NOMO-1 treated with dmso at 0.1 percent for 144 hours (cell line): ENCODE measurements at regions not wholly inside any gene's neighbourhood (a gene's known extent, or its start where the extent isn't known, plus 50 kb on each side); places are given as distances from the start of the nearest gene placed in this dataset.
"Not testable (repeated sequence)": the region's sequence is repeated elsewhere in the genome, so short reads cannot be mapped to it uniquely, and the experiment has no call there.

Experiments
- DNase-seq: peaks from one replicate; lab custom pipeline; 2025; ENCODE audit not compliant: unreplicated experiment; lab: John Stamatoyannopoulos, UW

GRCh38 chr18:29749704-29750103 lies 1292.8 kb downstream of the DSC3 start:
- DNase-seq = no peak

GRCh38 chr18:29741461-29741860 lies 1301.1 kb downstream of the DSC3 start:
- no peak for DNase-seq

- no peak for DNase-seq
Measured at GRCh38 chr18:29737620-29738019, 1304.9 kb downstream of the DSC3 start.

- DNase-seq = no peak
Measured at GRCh38 chr18:29737190-29737589, 1305.4 kb downstream of the DSC3 start.

GRCh38 chr18:29730073-29730472 lies 1312.5 kb downstream of the DSC3 start:
- DNase-seq = no peak

GRCh38 chr18:29726646-29727045 lies 1315.9 kb downstream of the DSC3 start:
- peak; percentile 10 for DNase-seq

GRCh38 chr18:29723486-29723885 lies 1319.1 kb downstream of the DSC3 start:
- not testable (repeated sequence) for DNase-seq

GRCh38 chr18:29715960-29716359 lies 1326.6 kb downstream of the DSC3 start:
- DNase-seq = not testable (repeated sequence)

GRCh38 chr18:29712785-29713184 lies 1329.8 kb downstream of the DSC3 start:
- DNase-seq = no peak

- no peak for DNase-seq
Measured at GRCh38 chr18:29711932-29712331, 1330.6 kb downstream of the DSC3 start.

- DNase-seq = no peak
Measured at GRCh38 chr18:29693334-29693733, 1349.2 kb downstream of the DSC3 start.

- DNase-seq = no peak
Measured at GRCh38 chr18:29681578-29681977, 1361.0 kb downstream of the DSC3 start.

GRCh38 chr18:29664278-29665036 lies 1378.1 kb downstream of the DSC3 start:
- no peak for DNase-seq

- DNase-seq = no peak
Measured at GRCh38 chr18:29661924-29662323, 1380.6 kb downstream of the DSC3 start.

- DNase-seq = no peak
Measured at GRCh38 chr18:29660777-29661176, 1381.8 kb downstream of the DSC3 start.

- DNase-seq = no peak
Measured at GRCh38 chr18:29653671-29654215, 1388.8 kb downstream of the DSC3 start.

- no peak for DNase-seq
Measured at GRCh38 chr18:29652797-29653196, 1389.7 kb downstream of the DSC3 start.

GRCh38 chr18:29651122-29651680 lies 1391.3 kb downstream of the DSC3 start:
- DNase-seq = no peak

GRCh38 chr18:29648891-29649290 lies 1393.7 kb downstream of the DSC3 start:
- DNase-seq = no peak

- no peak for DNase-seq
Measured at GRCh38 chr18:29647700-29648099, 1394.8 kb downstream of the DSC3 start.

- no peak for DNase-seq
Measured at GRCh38 chr18:29644276-29644675, 1398.3 kb downstream of the DSC3 start.

- no peak for DNase-seq
Measured at GRCh38 chr18:29629493-29630036, 1413.0 kb downstream of the DSC3 start.
